HAP-1 (cell line): ENCODE measurements at regions not wholly inside any gene's neighbourhood (a gene's known extent, or its start where the extent isn't known, plus 50 kb on each side); places are given as distances from the start of the nearest gene placed in this dataset.

ENCODE experiments used
- DNase-seq, 2 experiments: peaks; one replicate each; pipeline ENCODE4 v3.0.0-alpha.2; 2016 to 2020; ENCODE audit warnings: low spot score in 2 of 2
- H3K27me3 ChIP-seq: fragments of 250-450 bp; sonication (Bioruptor Pico); 2 replicates; pipeline ENCODE4 v1.5.1; 2020; ENCODE audit warnings: low read depth, mild to moderate bottlenecking, moderate library complexity
- H3K36me3 ChIP-seq: fragments of 250-450 bp; sonication (Bioruptor Pico); replicated peaks from 2 replicates; pipeline ENCODE4 v1.5.1; 2020; ENCODE audit warnings: mild to moderate bottlenecking
- H3K4me1 ChIP-seq: fragments of 250-450 bp; sonication (Bioruptor Pico); 2 replicates; pipeline ENCODE4 v1.5.1; 2020; ENCODE audit warnings: mild to moderate bottlenecking
- H3K4me3 ChIP-seq: fragments of 250-450 bp; sonication (Bioruptor Pico); 2 replicates; pipeline ENCODE4 v1.5.1; 2020; ENCODE audit warnings: mild to moderate bottlenecking, moderate library complexity
- H3K9me3 ChIP-seq: fragments of 250-450 bp; sonication (Bioruptor Pico); 2 replicates; pipeline ENCODE4 v1.5.1; 2020; ENCODE audit warnings: mild to moderate bottlenecking, moderate library complexity
- in situ Hi-C: fragments of 300-500 bp; cut with MboI; formaldehyde crosslinking; loops from 3 replicates; pipeline ENCODE4 v1.14.3; 2020; ENCODE audit warnings: low sequenced_read_pairs, inconsistent platforms, mixed read lengths

DNA sequence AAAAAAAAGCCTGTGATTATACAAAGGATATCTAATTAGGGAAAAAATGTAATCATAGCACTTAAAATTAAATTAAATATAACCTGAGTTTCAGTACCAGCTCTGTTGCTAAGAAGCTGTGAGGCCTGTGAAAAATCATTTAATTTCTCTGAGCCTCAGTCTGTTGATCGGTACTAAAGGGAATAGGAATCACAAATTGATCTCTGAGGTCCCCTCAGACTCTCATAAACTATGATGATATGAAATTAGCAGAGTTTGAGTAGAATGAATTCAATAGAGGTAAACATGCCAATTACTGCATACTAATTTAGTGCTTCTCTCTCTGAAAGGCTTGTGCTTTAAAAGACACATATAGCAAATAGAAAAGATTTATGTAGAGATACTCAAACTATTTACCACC, 416.8 kb upstream of the NCAM2 start:
- in situ Hi-C loops: no loop called here
- no peaks in the 10 kb centered on the region for H3K9me3 ChIP-seq
- DNase-seq: no peak
- H3K27me3 ChIP-seq: no peaks in the 10 kb centered on the region
- no peaks in the 10 kb centered on the region for H3K4me1 ChIP-seq
- no peaks in the 10 kb centered on the region for H3K36me3 ChIP-seq
- no peak overlapping the region for H3K4me3 ChIP-seq

DNA sequence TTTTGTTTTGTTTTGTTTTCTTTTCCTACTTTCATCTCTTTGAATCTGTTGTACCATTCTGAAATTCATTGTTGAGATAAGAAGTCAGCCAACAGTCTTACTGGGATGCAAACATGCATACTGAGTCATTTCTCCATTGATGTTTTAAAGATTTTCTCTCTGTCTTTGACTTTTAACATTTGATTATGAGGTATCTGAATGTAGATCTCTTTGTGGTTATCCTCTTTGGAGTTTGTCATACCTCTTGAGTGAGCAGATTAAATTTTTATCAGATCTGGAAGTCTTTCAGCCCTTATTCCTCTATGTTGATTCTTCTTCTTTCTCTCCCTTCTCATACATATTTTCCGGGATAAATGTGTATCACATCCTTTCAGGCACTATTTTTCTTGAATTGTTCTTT, 406.9 kb upstream of the NCAM2 start:
- H3K9me3 ChIP-seq: no peaks in the 10 kb centered on the region
- no peaks in the 10 kb centered on the region for H3K36me3 ChIP-seq
- no peaks in the 10 kb centered on the region for H3K27me3 ChIP-seq
- DNase-seq: no peak
- H3K4me3 ChIP-seq: no peak overlapping the region
- in situ Hi-C loops: no loop called here
- H3K4me1 ChIP-seq: no peaks in the 10 kb centered on the region

DNA sequence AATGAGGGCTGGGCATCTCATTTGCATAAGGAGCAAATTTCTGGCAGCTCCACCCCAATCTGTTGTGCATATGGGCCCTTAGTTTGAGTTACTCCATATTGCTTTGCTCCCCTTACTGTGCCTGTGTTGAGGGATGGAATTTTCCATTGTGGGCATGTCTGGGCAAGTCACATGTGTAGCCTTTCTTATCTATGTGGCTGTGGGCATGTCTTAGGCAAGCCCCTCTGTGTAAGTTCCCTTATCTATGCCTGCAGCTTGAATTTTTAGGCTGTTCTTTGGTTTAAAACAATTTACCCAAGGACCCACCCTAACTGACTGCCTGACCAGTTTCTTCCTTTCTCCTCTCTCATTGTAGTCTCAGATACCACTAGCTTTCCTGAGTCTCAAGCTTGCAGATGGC, 405.7 kb upstream of the NCAM2 start:
- in situ Hi-C loops: no loop called here
- DNase-seq: no peak
- H3K9me3 ChIP-seq: no peaks in the 10 kb centered on the region

DNA sequence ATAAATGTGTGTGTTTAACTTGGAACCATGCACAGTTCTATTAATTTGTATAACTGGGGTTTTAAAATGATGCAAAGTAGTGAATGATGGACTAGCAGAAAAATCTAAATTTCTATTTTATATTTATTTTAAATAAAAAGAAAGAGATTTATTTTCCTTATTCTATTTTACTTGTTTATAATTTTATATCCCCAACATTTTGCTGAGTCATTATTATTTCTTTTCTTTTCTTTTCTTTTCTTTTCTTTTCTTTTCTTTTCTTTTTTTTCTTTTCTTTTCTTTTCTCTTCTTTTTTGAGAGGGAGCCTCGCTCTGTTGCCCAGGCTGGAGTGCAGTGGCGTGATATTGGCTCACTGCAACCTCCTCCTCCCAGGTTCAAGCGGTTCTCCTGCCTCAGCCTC, 395.0 kb upstream of the NCAM2 start:
- Histone ChIP-seq H3K4me3 (no peak overlapping the region), H3K9me3 (no peaks in the 10 kb centered on the region), H3K36me3 (no peaks in the 10 kb centered on the region), H3K4me1 (no peaks in the 10 kb centered on the region), H3K27me3 (no peaks in the 10 kb centered on the region)
- no peak for DNase-seq
- in situ Hi-C loops: no loop called here

More for the DNA sequence above, 405.7 kb upstream of the NCAM2 start:
- no peaks in the 10 kb centered on the region for H3K27me3 ChIP-seq
- H3K4me1 ChIP-seq: no peaks in the 10 kb centered on the region
- H3K4me3 ChIP-seq: no peak overlapping the region
- H3K36me3 ChIP-seq: no peaks in the 10 kb centered on the region

DNA sequence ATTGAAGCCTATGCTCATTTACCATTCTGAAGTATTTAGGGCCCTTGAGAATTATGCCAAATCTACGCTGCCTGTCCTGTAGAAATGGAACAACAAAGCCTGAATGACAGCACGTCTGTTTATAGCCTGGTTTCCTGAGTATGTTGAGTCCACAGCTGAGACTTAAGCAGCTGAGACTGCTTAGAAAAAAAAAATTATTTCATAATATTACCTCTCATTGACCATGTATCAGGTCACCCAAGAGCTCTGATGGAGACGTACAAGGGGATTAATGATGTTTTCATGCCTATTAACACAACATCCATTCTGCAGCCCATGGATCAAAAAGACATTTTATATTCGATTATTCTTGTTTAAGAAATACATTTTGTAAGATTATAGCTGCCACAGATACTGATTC, 387.2 kb upstream of the NCAM2 start:
- H3K4me3 ChIP-seq: no peak overlapping the region
- no peaks in the 10 kb centered on the region for H3K4me1 ChIP-seq
- no peaks in the 10 kb centered on the region for H3K27me3 ChIP-seq
- in situ Hi-C loops: no loop called here
- no peaks in the 10 kb centered on the region for H3K9me3 ChIP-seq
- DNase-seq: no peak
- H3K36me3 ChIP-seq: no peaks in the 10 kb centered on the region

DNA sequence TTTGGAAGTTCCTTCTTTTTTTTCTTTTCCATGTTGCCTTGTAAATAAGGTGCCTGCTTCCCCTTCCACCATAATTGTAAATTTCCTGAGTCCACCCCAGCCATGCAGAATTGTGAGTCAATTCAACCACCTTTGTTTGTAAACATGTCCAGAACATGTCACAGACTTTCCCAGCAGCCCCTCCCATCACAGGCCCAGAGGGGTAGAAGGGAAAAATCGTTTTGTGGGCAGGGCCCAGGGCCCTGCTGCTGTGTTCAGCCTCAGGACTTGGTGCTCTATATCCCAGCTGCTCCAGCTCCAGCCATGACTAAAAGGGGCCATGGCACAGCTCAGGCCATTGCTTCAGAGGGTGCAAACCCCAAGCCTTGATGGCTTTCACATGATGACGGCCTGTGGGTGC, 384.6 kb upstream of the NCAM2 start:
- in situ Hi-C loops: no loop called here

DNA sequence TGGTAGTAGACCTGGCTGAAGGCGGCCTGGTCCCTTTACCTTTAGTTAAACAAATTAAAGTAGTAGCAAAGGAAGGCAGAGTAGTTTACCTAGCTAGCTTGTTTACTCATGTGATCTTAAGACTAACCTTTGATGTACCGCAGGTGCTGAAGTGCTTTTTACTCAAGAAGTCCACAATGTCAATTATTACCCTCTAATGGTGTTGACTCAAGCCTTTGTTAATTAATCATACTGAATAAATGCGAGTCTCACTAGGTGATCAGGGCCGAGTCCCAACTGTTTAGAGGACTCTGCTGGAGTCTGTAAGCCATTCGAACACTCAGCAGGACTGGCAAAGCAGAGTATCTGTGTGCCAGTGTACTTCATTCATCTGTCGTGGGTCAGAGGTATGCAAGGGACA, 381.1 kb upstream of the NCAM2 start:
- DNase-seq: no peak
- Histone ChIP-seq H3K36me3 (no peaks in the 10 kb centered on the region), H3K9me3 (no peaks in the 10 kb centered on the region), H3K4me1 (no peaks in the 10 kb centered on the region), H3K4me3 (no peak overlapping the region), H3K27me3 (no peaks in the 10 kb centered on the region)
- in situ Hi-C loops: no loop called here

More for the DNA sequence above, 384.6 kb upstream of the NCAM2 start:
- Histone ChIP-seq H3K4me3 (no peak overlapping the region), H3K27me3 (no peaks in the 10 kb centered on the region), H3K36me3 (no peaks in the 10 kb centered on the region), H3K4me1 (no peaks in the 10 kb centered on the region), H3K9me3 (no peaks in the 10 kb centered on the region)
- DNase-seq: no peak

DNA sequence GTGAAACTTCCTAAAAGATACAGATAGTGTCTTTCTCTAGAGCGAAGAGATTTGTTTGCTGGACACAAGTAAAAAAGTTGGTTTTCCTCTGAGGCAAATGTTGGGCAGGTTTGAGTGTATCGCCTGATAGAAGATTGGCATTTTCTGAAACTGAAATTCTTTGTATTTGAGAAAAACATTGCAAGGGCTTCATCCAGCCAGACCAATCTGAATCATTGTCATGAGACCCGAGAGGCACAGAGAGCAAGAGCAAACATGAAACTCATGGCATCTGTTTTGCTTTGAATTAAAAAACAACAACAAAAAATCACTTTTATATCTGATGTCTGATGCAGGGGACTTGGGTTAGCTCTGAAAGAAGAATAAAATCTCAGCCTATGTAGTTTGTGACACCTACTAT, 379.3 kb upstream of the NCAM2 start:
- Histone ChIP-seq H3K4me1 (no peaks in the 10 kb centered on the region), H3K27me3 (no peaks in the 10 kb centered on the region), H3K36me3 (no peaks in the 10 kb centered on the region), H3K9me3 (no peaks in the 10 kb centered on the region), H3K4me3 (no peak overlapping the region)
- DNase-seq: no peak
- in situ Hi-C loops: no loop called here

DNA sequence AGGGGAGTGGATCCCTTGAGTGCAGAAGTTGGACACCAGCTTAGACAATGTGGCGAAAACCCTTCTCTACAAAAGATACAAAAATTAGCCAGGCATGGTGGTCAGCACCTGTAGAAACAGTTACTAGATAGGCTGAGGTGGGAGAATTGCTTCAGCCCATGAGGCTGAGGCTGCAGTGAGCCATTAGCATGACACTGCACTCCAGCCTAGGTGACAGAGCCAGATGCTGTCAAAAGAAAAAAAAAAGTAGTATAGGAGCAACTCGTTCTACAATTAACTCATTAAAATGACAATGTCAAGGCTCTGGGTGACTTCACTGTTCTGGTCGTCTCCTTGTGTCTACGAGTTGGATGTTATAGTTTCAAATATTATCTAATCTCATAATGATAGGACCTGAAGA, 370.6 kb upstream of the NCAM2 start:
- DNase-seq: no peak
- H3K9me3 ChIP-seq: no peaks in the 10 kb centered on the region
- in situ Hi-C loops: no loop called here
- H3K27me3 ChIP-seq: no peaks in the 10 kb centered on the region
- no peak overlapping the region for H3K4me3 ChIP-seq
- H3K36me3 ChIP-seq: no peaks in the 10 kb centered on the region
- H3K4me1 ChIP-seq: no peaks in the 10 kb centered on the region

DNA sequence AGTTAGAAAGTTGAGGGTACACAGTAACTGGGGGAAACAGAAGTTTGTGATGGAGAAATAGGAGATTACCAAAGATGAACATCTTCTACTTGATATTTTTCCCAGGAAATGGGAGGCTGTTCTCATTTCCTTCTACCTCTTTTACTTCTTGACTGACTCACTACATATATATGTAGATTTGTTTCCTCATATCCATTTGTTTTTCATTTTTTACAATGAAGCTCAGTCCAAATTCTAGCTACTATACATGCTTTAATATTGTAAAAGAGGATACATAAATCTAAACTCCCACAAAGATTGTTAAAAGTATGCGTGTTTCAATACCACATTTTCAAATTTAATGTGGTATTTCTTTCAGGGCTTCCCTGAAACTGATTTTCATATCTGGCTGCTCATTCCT, 366.6 kb upstream of the NCAM2 start:
- no peak for DNase-seq
- Histone ChIP-seq H3K27me3 (no peaks in the 10 kb centered on the region), H3K4me3 (no peak overlapping the region), H3K9me3 (no peaks in the 10 kb centered on the region), H3K4me1 (no peaks in the 10 kb centered on the region), H3K36me3 (no peaks in the 10 kb centered on the region)
- in situ Hi-C loops: no loop called here

DNA sequence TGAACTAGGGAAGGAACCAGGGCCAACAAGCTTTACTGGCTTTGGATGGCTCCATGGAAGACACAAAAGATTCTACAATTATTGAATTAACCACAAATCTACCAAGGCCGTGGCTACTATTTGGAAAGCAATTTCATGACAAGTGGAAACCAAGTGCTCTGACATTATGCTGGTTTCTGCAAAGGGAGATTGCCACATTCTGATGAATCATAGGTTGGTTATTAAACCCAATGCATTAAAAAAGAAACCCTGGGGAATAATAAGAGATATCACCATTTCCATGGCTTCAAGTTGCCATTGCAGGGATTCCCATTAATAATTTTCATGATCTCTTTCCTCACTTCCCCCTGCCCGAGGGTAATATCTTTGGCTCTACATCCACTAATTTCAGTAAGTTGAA, 359.2 kb upstream of the NCAM2 start:
- no peaks in the 10 kb centered on the region for H3K27me3 ChIP-seq
- in situ Hi-C loops: no loop called here
- H3K36me3 ChIP-seq: no peaks in the 10 kb centered on the region
- no peaks in the 10 kb centered on the region for H3K4me1 ChIP-seq
- DNase-seq: no peak
- H3K4me3 ChIP-seq: no peak overlapping the region
- no peaks in the 10 kb centered on the region for H3K9me3 ChIP-seq

DNA sequence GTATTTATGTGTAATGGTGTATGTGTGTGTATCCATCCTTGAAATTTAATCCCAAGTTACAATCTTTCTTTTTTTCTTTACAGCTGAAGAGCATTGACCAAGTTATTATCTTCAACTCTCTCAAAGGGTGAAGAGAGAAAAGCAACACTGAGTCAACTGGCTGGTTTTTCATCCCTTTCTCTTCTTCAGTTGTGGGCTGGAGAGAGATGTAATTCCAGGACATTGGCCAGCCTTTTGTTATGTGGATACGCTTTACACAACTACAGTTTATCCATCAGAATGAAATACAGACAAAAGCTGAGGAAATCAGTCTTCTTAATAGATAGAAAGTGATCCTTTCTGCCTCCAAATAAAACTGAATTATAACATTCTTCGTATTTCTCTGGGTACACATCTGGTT, 357.0 kb upstream of the NCAM2 start:
- in situ Hi-C loops: no loop called here
- peak in 1 of 2 experiments; percentile 54 for DNase-seq
- Histone ChIP-seq H3K9me3 (no peaks in the 10 kb centered on the region), H3K36me3 (no peaks in the 10 kb centered on the region), H3K4me1 (no peaks in the 10 kb centered on the region), H3K4me3 (no peak overlapping the region), H3K27me3 (no peaks in the 10 kb centered on the region)

DNA sequence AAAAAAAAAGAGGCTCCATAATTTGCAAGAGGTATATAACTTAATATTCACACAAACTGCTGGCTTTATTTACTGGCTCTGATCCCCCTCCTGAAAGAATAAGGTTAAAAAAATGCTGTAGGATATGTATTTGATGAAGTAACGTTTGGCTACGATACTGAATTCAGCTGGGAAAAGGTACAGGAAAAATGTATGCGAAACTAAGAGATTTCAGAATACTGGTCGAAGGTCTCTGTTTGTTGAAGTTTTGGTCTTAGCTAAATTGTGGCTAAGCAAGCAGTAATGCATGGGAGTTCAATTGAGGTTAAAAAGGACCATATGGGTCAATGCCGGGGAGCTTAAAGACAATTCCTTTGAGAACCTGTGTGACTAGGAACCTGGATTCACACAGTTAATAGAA, 355.5 kb upstream of the NCAM2 start:
- Histone ChIP-seq H3K36me3 (no peaks in the 10 kb centered on the region), H3K4me3 (no peak overlapping the region), H3K27me3 (no peaks in the 10 kb centered on the region), H3K4me1 (no peaks in the 10 kb centered on the region), H3K9me3 (no peaks in the 10 kb centered on the region)
- no peak for DNase-seq
- in situ Hi-C loops: no loop called here

DNA sequence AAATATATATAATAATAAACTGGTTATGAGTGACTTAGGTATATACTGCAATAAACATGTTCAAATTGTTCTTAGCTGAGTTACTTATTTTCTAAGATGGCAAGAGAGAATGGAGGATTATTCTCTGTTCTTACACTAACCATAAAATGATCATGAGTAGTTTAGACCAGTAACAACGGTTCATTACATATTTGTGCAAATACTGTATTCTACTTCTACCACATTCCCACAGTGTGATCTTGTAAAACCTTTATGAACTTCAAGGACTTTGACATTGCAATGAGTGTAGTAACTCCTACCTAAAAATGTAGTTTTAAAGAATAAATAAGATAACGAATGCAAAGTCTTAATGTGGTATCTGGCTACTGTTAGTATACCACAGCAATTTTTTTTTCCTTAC, 353.7 kb upstream of the NCAM2 start:
- no peak overlapping the region for H3K4me3 ChIP-seq
- no peaks in the 10 kb centered on the region for H3K27me3 ChIP-seq
- in situ Hi-C loops: no loop called here
- H3K9me3 ChIP-seq: no peaks in the 10 kb centered on the region
- H3K36me3 ChIP-seq: no peaks in the 10 kb centered on the region
- no peaks in the 10 kb centered on the region for H3K4me1 ChIP-seq
- no peak for DNase-seq

DNA sequence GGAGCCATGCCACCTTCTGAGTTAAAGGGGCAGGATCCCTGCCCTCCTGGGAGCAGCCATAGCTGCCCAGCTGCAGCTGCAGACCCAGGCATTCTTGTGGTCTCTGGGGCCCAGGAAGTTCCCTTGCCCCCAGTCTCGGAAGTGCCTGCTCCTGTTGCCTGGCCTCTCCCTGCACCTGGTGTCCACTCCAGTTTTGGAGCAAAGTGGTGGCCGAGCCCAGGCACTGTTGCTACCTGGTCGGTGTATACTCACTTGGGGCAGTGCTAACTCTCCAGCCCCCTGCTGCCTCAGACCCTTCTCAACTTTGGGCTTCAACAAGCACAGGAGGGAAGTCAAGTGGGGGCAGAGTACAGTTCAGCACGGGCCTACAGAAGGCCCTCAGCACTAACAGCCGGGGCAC, 352.9 kb upstream of the NCAM2 start:
- no peak overlapping the region for H3K4me3 ChIP-seq
- in situ Hi-C loops: no loop called here
- no peaks in the 10 kb centered on the region for H3K9me3 ChIP-seq
- H3K27me3 ChIP-seq: no peaks in the 10 kb centered on the region
- no peaks in the 10 kb centered on the region for H3K4me1 ChIP-seq
- no peaks in the 10 kb centered on the region for H3K36me3 ChIP-seq
- DNase-seq: no peak
